Tibial nerve (tissue), 4 donors: ENCODE measurements at regions not wholly inside any gene's neighbourhood (a gene's known extent, or its start where the extent isn't known, plus 50 kb on each side); places are given as distances from the start of the nearest gene placed in this dataset.

ENCODE experiments used
- DNase-seq, 2 donors: peaks; one replicate each; pipeline ENCODE4 v3.0.0-alpha.2; 2019; ENCODE audit warnings: low spot score in 2 of 2
- H3K27ac ChIP-seq, 4 donors: fragments of 200-600 bp; sonication (generic) in 3 of 4; one replicate each; pipeline ENCODE4 v1.5.1; 2017 to 2019; ENCODE audit warnings: mild to moderate bottlenecking in 1 of 4
- H3K27me3 ChIP-seq, 2 donors: fragments of 200-600 bp; sonication (generic) in 1 of 2; one replicate each; pipeline versions ENCODE4 v1.5.1 to v1.6.0; 2017 to 2019
- H3K36me3 ChIP-seq, 3 donors: fragments of 200-600 bp; sonication (generic); one replicate each; pipeline ENCODE4 v1.5.1; 2018 to 2019
- H3K4me1 ChIP-seq, 4 donors: fragments of 200-600 bp; sonication (generic) in 3 of 4; one replicate each; pipeline ENCODE4 v1.5.1; 2017 to 2019
- H3K4me3 ChIP-seq, 4 donors: fragments of 200-600 bp; sonication (generic) in 3 of 4; one replicate each; pipeline ENCODE4 v1.5.1; 2017 to 2019; ENCODE audit warnings: mild to moderate bottlenecking in 1 of 4, moderate library complexity in 1 of 4
- H3K9me3 ChIP-seq, 4 donors: fragments of 200-600 bp; sonication (generic) in 3 of 4; one replicate each; pipeline ENCODE4 v1.5.1; 2017 to 2019
- EP300 ChIP-seq, 2 donors: sonication (generic); formaldehyde crosslinking; IDR thresholded peaks; one replicate each; pipeline ENCODE4 v1.6.1; 2017; ENCODE audit warnings: antibody characterized with exemption in 2 of 2, mild to moderate bottlenecking in 1 of 2
- POLR2A ChIP-seq, 2 donors: fragments of 450-650 bp; IDR thresholded peaks; one replicate each; pipeline ENCODE4 v1.6.1; 2017; ENCODE audit warnings: antibody characterized with exemption in 2 of 2, mild to moderate bottlenecking in 2 of 2, moderate library complexity in 2 of 2
- WGBS, 2 donors: methylation state at CpG; one replicate each; pipeline ENCODE4 v1.1.5; 2018; 5-methylcytosine and 5-hydroxymethylcytosine counted together
- TF ChIP-seq, protein P1 (sequence below), 5 experiments: fragments of 200-600 bp in 3 of 5; fragments of 450-650 bp in 2 of 5; sonication (generic) in 3 of 5; IDR thresholded peaks; one replicate each; pipeline ENCODE4 v1.5.1; 2016 to 2019; ENCODE audit warnings: antibody characterized with exemption in 5 of 5, mild to moderate bottlenecking in 3 of 5, moderate library complexity in 2 of 5

DNA sequence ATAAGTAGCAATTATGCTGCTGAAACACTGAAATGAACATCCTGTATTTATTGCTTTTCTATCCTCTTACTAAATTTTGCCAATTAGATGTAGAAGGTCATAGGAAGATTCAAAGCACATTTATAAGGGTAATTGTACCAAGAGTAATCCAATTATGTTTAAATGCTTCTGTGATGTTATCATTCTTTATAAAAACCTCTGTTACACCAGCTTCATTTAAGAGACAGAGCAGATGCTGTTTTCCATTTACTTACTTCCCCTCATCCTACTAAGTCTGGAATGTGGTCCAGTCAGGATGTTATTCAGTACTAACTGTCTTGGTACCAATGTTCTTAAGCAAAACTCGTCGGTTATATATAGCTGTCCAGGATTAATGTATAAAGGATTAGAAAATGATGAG is 539.6 kb downstream of the PDHA2 start:
- TF ChIP-seq POLR2A (IDR thresholded peaks at IDR 0.05) (no peak), EP300 (IDR thresholded peaks at IDR 0.05) (no peak)
- TF ChIP-seq, protein P1, sequence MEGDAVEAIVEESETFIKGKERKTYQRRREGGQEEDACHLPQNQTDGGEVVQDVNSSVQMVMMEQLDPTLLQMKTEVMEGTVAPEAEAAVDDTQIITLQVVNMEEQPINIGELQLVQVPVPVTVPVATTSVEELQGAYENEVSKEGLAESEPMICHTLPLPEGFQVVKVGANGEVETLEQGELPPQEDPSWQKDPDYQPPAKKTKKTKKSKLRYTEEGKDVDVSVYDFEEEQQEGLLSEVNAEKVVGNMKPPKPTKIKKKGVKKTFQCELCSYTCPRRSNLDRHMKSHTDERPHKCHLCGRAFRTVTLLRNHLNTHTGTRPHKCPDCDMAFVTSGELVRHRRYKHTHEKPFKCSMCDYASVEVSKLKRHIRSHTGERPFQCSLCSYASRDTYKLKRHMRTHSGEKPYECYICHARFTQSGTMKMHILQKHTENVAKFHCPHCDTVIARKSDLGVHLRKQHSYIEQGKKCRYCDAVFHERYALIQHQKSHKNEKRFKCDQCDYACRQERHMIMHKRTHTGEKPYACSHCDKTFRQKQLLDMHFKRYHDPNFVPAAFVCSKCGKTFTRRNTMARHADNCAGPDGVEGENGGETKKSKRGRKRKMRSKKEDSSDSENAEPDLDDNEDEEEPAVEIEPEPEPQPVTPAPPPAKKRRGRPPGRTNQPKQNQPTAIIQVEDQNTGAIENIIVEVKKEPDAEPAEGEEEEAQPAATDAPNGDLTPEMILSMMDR (IDR thresholded peaks at IDR 0.05), result no peak
- Histone ChIP-seq H3K9me3 (peaks cover 0 to 4% (median 0%) of the 10 kb centered on the region in 4 donors), H3K4me3 (no peak overlapping the region), H3K27me3 (no peaks in the 10 kb centered on the region), H3K36me3 (no peaks in the 10 kb centered on the region), H3K4me1 (no peaks in the 10 kb centered on the region), H3K27ac (no peak overlapping the region)
- no peak for DNase-seq
- WGBS, 2 donors, result 68 to 84% methylated on average over 2 of the region's 2 CpGs

DNA sequence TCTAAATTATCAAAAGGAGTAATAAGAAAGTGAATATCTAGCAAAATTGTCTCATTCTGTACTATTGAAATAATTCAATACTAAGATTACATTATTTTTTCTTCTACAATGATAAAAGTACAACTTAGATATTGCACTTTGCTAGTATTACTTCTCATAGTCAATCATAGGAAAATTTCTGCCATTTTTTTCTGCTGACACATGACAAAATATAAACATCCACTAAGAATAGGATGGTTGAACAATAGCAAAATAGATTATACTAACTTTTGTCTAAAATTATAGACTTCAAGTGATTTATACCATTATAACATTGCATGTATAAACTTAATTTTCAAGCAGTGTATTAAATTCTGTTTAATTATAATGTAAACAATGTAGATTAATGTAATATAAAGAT is 540.2 kb downstream of the PDHA2 start:
- Histone ChIP-seq H3K36me3 (no peaks in the 10 kb centered on the region), H3K27me3 (no peaks in the 10 kb centered on the region), H3K9me3 (peaks cover 0 to 4% (median 0%) of the 10 kb centered on the region in 4 donors), H3K27ac (no peak overlapping the region), H3K4me1 (no peaks in the 10 kb centered on the region), H3K4me3 (no peak overlapping the region)
- TF ChIP-seq EP300 (IDR thresholded peaks at IDR 0.05) (no peak), POLR2A (IDR thresholded peaks at IDR 0.05) (no peak)
- TF ChIP-seq, protein P1 (IDR thresholded peaks at IDR 0.05), result no peak
- no peak for DNase-seq

DNA sequence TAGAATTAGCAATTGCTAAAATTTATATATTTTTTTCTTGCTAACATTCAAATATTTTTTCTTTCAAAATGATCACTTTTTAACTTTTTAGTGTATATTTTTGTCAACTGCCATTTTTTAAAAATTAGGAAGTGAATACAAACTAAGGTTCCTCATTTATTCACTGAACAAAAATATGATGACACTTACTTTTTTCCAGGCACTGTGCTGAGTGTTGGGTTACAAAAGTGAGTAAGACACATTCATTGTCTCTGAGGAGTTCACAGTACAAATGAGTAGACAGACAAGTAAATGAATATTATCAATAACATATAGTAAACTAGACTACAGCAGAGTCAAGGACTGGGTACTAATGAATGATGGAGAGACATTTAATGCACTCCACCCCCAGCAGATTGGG is 543.5 kb downstream of the PDHA2 start:
- H3K27ac ChIP-seq, result no peak overlapping the region
- no peak overlapping the region for H3K4me3 ChIP-seq
- no peaks in the 10 kb centered on the region for H3K36me3 ChIP-seq
- TF ChIP-seq EP300 (IDR thresholded peaks at IDR 0.05) (no peak), POLR2A (IDR thresholded peaks at IDR 0.05) (no peak)
- TF ChIP-seq, protein P1 (IDR thresholded peaks at IDR 0.05), result no peak
- DNase-seq, result no peak
- peaks cover 0 to 4% (median 0%) of the 10 kb centered on the region in 4 donors for H3K9me3 ChIP-seq
- H3K4me1 ChIP-seq, result no peaks in the 10 kb centered on the region
- no peaks in the 10 kb centered on the region for H3K27me3 ChIP-seq

DNA sequence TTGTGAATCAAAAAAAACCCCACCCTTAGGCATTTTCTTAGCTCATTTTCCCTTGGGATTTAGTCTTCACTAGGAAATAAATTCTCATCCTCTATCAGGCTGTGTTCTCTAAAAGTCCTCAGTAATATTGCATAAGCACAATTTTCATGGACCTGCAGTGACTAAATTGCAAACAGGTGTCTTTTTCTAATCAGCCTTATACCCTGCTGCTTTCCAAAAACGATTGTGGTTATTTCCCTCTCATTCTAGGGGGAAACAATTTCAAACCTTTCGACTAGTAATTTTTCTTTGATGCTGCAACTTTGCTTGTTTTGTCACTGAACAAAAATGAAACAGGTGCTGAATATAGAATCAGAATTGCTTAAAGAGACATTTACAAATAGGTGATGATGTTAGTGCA is 549.9 kb downstream of the PDHA2 start:
- H3K9me3 ChIP-seq, result no peaks in the 10 kb centered on the region
- no peaks in the 10 kb centered on the region for H3K36me3 ChIP-seq
- WGBS, 2 donors, result 33 to 43% methylated on average over 2 of the region's 2 CpGs
- no peak overlapping the region for H3K27ac ChIP-seq
- no peak for DNase-seq
- no peaks in the 10 kb centered on the region for H3K27me3 ChIP-seq
- H3K4me3 ChIP-seq, result no peak overlapping the region
- TF ChIP-seq POLR2A (IDR thresholded peaks at IDR 0.05) (no peak), EP300 (IDR thresholded peaks at IDR 0.05) (no peak)
- TF ChIP-seq, protein P1 (IDR thresholded peaks at IDR 0.05), result no peak
- no peaks in the 10 kb centered on the region for H3K4me1 ChIP-seq

- 72 to 76% methylated on average over 5 of the region's 5 CpGs for WGBS, 2 donors
- no peaks in the 10 kb centered on the region for H3K36me3 ChIP-seq
- no peaks in the 10 kb centered on the region for H3K9me3 ChIP-seq
- H3K4me3 ChIP-seq, result no peak overlapping the region
- H3K27me3 ChIP-seq, result no peaks in the 10 kb centered on the region
- H3K4me1 ChIP-seq, result no peaks in the 10 kb centered on the region
- DNase-seq, result no peak
- H3K27ac ChIP-seq, result no peak overlapping the region
- no peak for TF ChIP-seq EP300 (IDR thresholded peaks at IDR 0.05)
- TF ChIP-seq, protein P1 (IDR thresholded peaks at IDR 0.05), result no peak
- TF ChIP-seq POLR2A (IDR thresholded peaks at IDR 0.05), result no peak
Observed at GRCh38 chr4:96390404-96390803, 550.5 kb downstream of the PDHA2 start.
